HepG2 (cell line): ENCODE measurements at regions not wholly inside any gene's neighbourhood (a gene's known extent, or its start where the extent isn't known, plus 50 kb on each side); places are given as distances from the start of the nearest gene placed in this dataset.
"Not testable (repeated sequence)": the region's sequence is repeated elsewhere in the genome, so short reads cannot be mapped to it uniquely, and the experiment has no call there.

Source experiments
- ATAC-seq: fragments of 200-7000 bp; cut with Tn5 transposase; 3 replicates; pipeline ENCODE4 v1.9.1; 2020; ENCODE audit warnings: mild to moderate bottlenecking, moderate library complexity
- BruUV-seq: library from RNA; stranded (reverse); fragments of 400-500 nt; replicated peaks from 2 replicates; lab custom pipeline; 2021; lab: Mats Ljungman, UMichigan
- CTCF ChIA-PET: fragments of 300-600 bp; formaldehyde crosslinking; extraction: SDS; loops from one replicate; lab custom pipeline; 2021; ENCODE audit warnings: low total read pairs, inconsistent platforms, low intra/inter-chr PET ratio; lab: Yijun Ruan, JAX
- POLR2A ChIA-PET: fragments of 350-600 bp; sonication (Branson Sonifier 250); formaldehyde crosslinking; loops from one replicate; lab custom pipeline; 2020; ENCODE audit warnings: antibody characterized with exemption, inconsistent platforms; lab: Yijun Ruan, JAX
- DNase-seq: peaks from one replicate; pipeline ENCODE4 v3.0.0-alpha.2; 2015; ENCODE audit warnings: low spot score
- FAIRE-seq: peaks from 3 replicates; lab custom pipeline; 2011; peaks lifted over from hg19 to GRCh38; lab: Jason Lieb, UNC
- H2AFZ ChIP-seq: one replicate; pipeline ENCODE4 v1.6.1; 2011; ENCODE audit warnings: low read length, inconsistent platforms
- H3K27ac ChIP-seq: fragments of 300-600 bp; 3 replicates; pipeline ENCODE4 v1.8.0; 2011; ENCODE audit warnings: mixed run types, mild to moderate bottlenecking, mixed read lengths, low read length, inconsistent platforms; ENCODE audit not compliant: insufficient read depth; ENCODE audit errors: extremely low read length
- H3K27me3 ChIP-seq, 2 experiments: fragments of 200-600 bp in 1 of 2; 2 replicates in 1 of 2; 3 replicates in 1 of 2; pipeline versions ENCODE4 v1.6.0 to v1.8.0; 2011; ENCODE audit warnings: low read length in 2 of 2, mild to moderate bottlenecking in 2 of 2, moderate library complexity in 2 of 2, inconsistent platforms in 1 of 2; ENCODE audit not compliant: insufficient read depth in 2 of 2, control insufficient read depth in 1 of 2
- H3K36me3 ChIP-seq, 2 experiments: fragments of 200-600 bp in 1 of 2; replicated peaks in 1 of 2; 2 replicates in 1 of 2; 3 replicates in 1 of 2; pipeline versions ENCODE4 v1.5.1 to v1.8.0; 2011; ENCODE audit warnings: low read length in 2 of 2, inconsistent platforms in 1 of 2; ENCODE audit not compliant: insufficient read depth in 2 of 2, control insufficient read depth in 1 of 2
- H3K4me1 ChIP-seq: 2 replicates; pipeline ENCODE4 v1.5.1; 2012; ENCODE audit warnings: low read length, inconsistent platforms; ENCODE audit not compliant: insufficient read depth
- H3K4me2 ChIP-seq: 2 replicates; pipeline ENCODE4 v1.6.0; 2011; ENCODE audit warnings: low read depth, low read length, inconsistent platforms
- H3K4me3 ChIP-seq, 3 experiments: fragments of 200-600 bp in 1 of 3; sonication (generic), shearing (Covaris generic) in 1 of 3; replicated peaks in 1 of 3; 2 replicates each; pipeline ENCODE4 v1.5.1; 2011 to 2016; ENCODE audit warnings: low read length in 3 of 3, inconsistent platforms in 2 of 3, low read depth in 2 of 3, mild to moderate bottlenecking in 2 of 3, control low read depth in 1 of 3, mixed read lengths in 1 of 3; ENCODE audit not compliant: insufficient read depth in 1 of 3
- H3K79me2 ChIP-seq: one replicate; pipeline ENCODE4 v1.6.1; 2011; ENCODE audit warnings: low read length, inconsistent platforms; ENCODE audit not compliant: insufficient read depth
- H3K9ac ChIP-seq: 2 replicates; pipeline ENCODE4 v1.6.0; 2011; ENCODE audit warnings: mild to moderate bottlenecking, low read depth, low read length, inconsistent platforms; ENCODE audit not compliant: insufficient read depth
- H3K9me3 ChIP-seq: 2 replicates; pipeline ENCODE4 v1.5.1; 2012; ENCODE audit warnings: mild to moderate bottlenecking, low read length
- H4K20me1 ChIP-seq: 2 replicates; pipeline ENCODE4 v1.6.0; 2011; ENCODE audit warnings: inconsistent platforms, mild to moderate bottlenecking, low read length, moderate library complexity; ENCODE audit not compliant: insufficient read depth
- WGBS: methylation state at CpG from one replicate; pipeline ENCODE4 v1.1.6; 2017; ENCODE audit warnings: low lambda C conversion rate; 5-methylcytosine and 5-hydroxymethylcytosine counted together
- in situ Hi-C: cut with HindIII; loops from 2 replicates; pipeline ENCODE4 v1.10.0; 2017; ENCODE audit warnings: low pct_unique_long_range_greater_than_20kb; ENCODE audit not compliant: extremely low pct_ligation_motif_present
- intact Hi-C: fragments of 100-400 bp; cut with micrococcal nuclease; formaldehyde crosslinking; loops from one replicate; pipeline ENCODE4 v1.10.0; 2022; ENCODE audit not compliant: unreplicated experiment

DNA sequence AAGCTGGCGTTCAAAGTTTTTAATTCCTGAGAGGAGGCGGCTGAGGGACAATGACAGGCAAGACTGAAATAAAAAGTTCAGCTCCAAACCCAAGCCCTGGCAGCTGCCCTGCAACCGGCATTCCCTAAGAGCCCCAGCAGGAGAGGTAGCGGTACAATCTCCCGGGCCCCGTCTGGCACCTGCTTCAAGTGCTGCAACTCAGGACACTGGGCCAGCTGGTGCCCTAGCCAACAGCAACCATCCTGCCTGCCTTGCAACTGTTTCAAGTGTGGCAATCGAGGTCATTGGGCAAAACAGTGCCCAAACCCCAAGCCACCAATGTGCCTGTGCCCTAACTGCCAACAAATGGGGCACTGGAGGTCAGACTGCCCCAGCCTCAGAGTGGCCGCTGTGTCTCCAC lies 268.8 kb downstream of the CDY2B start:
- FAIRE-seq, H3K9ac ChIP-seq, BruUV-seq, POLR2A ChIA-PET, H2AFZ ChIP-seq, intact Hi-C loops, in situ Hi-C loops, H3K4me3 ChIP-seq, H3K27ac ChIP-seq, H3K9me3 ChIP-seq, DNase-seq, H3K36me3 ChIP-seq, ATAC-seq, H4K20me1 ChIP-seq, H3K79me2 ChIP-seq, CTCF ChIA-PET, H3K4me1 ChIP-seq, H3K4me2 ChIP-seq, H3K27me3 ChIP-seq: not testable (repeated sequence)
- no CpG with 5 or more reads among the region's 8 CpGs for WGBS

GRCh38 chrY:17610649-17611048 lies 269.4 kb downstream of the CDY2B start:
- H3K27me3 ChIP-seq, H3K9me3 ChIP-seq, H3K27ac ChIP-seq, intact Hi-C loops, in situ Hi-C loops, H4K20me1 ChIP-seq, H3K4me3 ChIP-seq, H3K9ac ChIP-seq, FAIRE-seq, H2AFZ ChIP-seq, POLR2A ChIA-PET, DNase-seq, H3K79me2 ChIP-seq, H3K4me1 ChIP-seq, BruUV-seq, ATAC-seq, CTCF ChIA-PET, H3K36me3 ChIP-seq, H3K4me2 ChIP-seq: not testable (repeated sequence)
- WGBS, result no CpG with 5 or more reads among the region's 10 CpGs

DNA sequence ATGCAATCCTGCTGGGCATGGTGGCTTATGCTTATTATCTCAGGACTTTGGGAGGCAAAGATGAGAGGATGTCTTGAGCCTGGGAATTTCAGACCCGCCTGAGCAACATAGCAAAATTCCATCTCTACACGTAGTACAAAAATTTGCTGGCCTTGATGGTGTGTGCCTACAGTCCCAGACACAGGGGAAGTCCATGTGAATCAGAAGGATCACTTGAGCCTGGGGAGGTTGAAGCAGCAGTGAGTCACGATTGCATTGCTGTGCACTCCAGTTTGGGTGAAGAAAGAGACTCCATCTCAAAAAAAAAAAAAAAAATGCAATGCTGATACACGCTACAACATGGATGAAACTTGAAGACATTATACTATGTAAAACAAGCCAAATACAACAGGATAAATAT lies 272.9 kb downstream of the CDY2B start:
- H2AFZ ChIP-seq, H3K9ac ChIP-seq, H3K36me3 ChIP-seq, H3K4me2 ChIP-seq, in situ Hi-C loops, H3K27me3 ChIP-seq, POLR2A ChIA-PET, H3K4me1 ChIP-seq, CTCF ChIA-PET, H3K4me3 ChIP-seq, H3K9me3 ChIP-seq, intact Hi-C loops, BruUV-seq, ATAC-seq, FAIRE-seq, H3K27ac ChIP-seq, H4K20me1 ChIP-seq, DNase-seq, H3K79me2 ChIP-seq: not testable (repeated sequence)
- WGBS, result no CpG with 5 or more reads among the region's 4 CpGs

DNA sequence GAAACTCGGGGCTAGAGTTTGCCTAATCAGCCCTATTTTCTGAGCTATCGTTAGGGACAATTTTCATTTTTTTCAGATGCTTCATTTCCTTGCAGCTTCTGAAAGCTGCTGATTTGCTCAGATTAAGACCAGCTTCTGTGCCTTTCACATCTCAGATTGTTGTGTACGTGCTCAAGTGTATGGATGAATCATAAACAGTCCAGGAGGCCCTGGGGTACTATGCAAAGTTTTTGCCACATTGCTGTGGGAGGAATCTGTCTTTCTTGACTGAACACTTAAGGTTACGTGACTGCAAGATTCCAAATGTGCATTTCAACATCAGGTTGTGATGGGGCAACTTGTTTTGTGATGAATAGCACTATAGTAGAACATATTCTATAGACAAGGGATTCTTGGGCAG lies 280.8 kb downstream of the CDY2B start:
- WGBS, result no CpG with 5 or more reads among the region's 4 CpGs
- H3K27ac ChIP-seq, H4K20me1 ChIP-seq, in situ Hi-C loops, H3K9me3 ChIP-seq, intact Hi-C loops, BruUV-seq, DNase-seq, H3K9ac ChIP-seq, POLR2A ChIA-PET, H2AFZ ChIP-seq, CTCF ChIA-PET, H3K4me3 ChIP-seq, ATAC-seq, H3K36me3 ChIP-seq, H3K4me2 ChIP-seq, H3K27me3 ChIP-seq, FAIRE-seq, H3K4me1 ChIP-seq, H3K79me2 ChIP-seq: not testable (repeated sequence)
